Epithelial cell of esophagus (primary cell): ENCODE measurements at regions not wholly inside any gene's neighbourhood (a gene's known extent, or its start where the extent isn't known, plus 50 kb on each side); places are given as distances from the start of the nearest gene placed in this dataset.
"Not testable (repeated sequence)": the region's sequence is repeated elsewhere in the genome, so short reads cannot be mapped to it uniquely, and the experiment has no call there.

Experiments
- DNase-seq: peaks from one replicate; pipeline ENCODE4 v3.0.0; 2010; ENCODE audit warnings: low read depth
- H3K4me3 ChIP-seq: 2 replicates; pipeline ENCODE4 v1.5.1; 2011; ENCODE audit warnings: mild to moderate bottlenecking, low read length, control low read depth
- TF ChIP-seq, protein P1 (sequence below): IDR thresholded peaks from 2 replicates; pipeline ENCODE4 v1.5.1; 2011; ENCODE audit warnings: low read depth, mild to moderate bottlenecking, low read length, control low read depth, inconsistent platforms; ENCODE audit not compliant: insufficient read depth; ENCODE audit errors: missing control alignments

DNA sequence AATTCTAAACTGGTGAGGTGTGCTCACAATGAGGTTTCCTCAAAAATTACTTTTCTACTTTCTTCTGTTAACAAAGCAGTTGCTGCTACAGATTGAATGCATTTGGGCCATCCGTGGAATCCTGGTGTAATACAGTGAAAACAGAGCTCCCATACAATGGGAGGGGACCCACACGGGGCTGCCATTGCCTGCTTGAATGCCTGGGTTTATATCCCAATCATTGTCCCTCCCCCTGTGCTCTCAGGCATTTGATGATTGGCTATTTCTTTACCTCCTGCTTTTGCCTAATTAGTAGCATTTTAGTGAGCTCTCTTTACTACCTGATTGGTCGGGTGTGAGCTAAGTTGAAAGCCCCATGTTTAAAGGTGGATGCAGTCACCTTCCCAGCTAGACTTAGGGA is 52.9 kb upstream of the CSF1 start:
- not testable (repeated sequence) for DNase-seq, H3K4me3 ChIP-seq

GRCh38 chr1:109855986-109856385 is 54.7 kb upstream of the CSF1 start:
- DNase-seq, H3K4me3 ChIP-seq: not testable (repeated sequence)

DNA sequence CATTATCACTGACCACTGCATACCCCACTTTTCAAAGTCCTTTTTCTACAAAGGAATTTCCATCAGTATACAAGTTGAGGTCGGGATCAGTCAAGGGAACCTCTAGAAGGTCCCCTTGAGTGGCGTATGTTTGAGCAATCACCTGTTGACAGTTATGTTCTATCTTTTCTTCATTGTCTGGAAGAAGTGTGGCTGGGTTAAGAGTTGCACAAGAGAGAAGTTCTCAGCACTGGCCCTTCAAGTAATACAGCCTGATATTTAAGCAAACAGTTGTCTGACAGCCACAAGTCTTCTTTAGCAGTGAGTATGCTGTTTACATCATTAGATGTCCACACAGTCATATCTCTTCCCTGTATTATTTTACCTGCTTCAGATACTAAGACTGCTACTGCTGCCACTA is 56.7 kb upstream of the CSF1 start:
- peak; percentile 18 for DNase-seq
- not testable (repeated sequence) for H3K4me3 ChIP-seq

DNA sequence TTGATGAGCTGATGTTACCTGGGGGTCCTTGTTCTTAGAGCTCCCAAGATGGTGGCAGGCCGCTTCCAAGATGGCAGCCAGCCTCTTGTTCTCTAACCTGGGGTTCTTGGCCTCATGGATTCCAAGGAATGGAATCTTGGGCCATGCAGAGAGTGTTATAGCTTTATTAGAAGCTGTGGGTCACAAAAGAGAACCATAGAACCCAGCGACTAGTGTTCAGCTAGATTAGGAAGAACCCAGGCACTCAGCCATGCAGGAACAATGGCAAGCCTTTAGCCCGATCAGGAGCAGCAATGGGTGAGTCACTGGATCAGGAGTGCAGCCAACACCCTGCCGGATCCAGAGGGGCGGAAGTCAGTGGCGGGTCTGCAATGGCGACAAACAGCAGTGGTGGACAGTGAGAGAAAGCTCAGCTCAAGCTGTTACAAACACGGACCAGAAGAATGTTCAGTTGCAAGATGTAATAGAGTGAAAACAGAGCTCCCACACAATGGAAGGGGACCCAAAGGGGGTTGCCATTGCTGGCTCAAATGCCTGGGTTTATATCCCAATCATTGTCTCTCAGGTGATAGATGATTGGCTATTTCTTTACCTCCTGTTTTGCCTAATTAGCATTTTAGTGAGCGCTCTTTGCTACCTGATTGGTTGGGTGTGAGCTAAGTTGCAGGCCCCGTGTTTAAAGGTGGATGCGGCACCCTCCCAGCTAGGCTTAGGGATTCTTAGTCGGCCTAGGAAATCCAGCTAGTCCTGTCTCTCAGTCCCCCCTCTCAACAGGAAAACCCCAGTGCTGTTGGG is 58.2 kb upstream of the CSF1 start:
- DNase-seq: peak; percentile 50
- not testable (repeated sequence) for H3K4me3 ChIP-seq

DNA sequence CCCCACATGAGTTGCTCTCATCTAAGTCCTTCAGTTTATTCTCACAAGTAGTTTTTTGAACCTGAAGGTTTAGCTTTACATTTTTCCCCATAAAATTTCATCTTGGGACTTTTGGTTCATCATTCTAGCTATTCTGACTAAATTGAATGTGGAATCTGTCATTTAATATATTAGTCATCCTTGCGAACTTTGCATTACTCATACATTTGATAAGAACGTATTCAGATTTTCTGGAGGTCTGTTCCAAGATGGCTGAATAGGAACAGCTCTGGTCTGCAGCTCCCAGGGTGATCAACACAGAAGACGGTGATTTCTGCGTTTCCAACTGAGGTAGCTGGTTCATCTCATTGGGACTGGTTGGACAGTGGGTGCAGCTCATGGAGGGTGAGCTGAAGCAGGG is 59.8 kb upstream of the CSF1 start:
- DNase-seq: peak; percentile 21
- no peak overlapping the region for H3K4me3 ChIP-seq
- TF ChIP-seq, protein P1, sequence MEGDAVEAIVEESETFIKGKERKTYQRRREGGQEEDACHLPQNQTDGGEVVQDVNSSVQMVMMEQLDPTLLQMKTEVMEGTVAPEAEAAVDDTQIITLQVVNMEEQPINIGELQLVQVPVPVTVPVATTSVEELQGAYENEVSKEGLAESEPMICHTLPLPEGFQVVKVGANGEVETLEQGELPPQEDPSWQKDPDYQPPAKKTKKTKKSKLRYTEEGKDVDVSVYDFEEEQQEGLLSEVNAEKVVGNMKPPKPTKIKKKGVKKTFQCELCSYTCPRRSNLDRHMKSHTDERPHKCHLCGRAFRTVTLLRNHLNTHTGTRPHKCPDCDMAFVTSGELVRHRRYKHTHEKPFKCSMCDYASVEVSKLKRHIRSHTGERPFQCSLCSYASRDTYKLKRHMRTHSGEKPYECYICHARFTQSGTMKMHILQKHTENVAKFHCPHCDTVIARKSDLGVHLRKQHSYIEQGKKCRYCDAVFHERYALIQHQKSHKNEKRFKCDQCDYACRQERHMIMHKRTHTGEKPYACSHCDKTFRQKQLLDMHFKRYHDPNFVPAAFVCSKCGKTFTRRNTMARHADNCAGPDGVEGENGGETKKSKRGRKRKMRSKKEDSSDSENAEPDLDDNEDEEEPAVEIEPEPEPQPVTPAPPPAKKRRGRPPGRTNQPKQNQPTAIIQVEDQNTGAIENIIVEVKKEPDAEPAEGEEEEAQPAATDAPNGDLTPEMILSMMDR: no peak

- TF ChIP-seq, protein P1: no peak
- H3K4me3 ChIP-seq: no peak overlapping the region
- DNase-seq: peak; percentile 20
Measured at GRCh38 chr1:109850194-109850593, 60.5 kb upstream of the CSF1 start.

GRCh38 chr1:109849655-109850054 is 61.0 kb upstream of the CSF1 start:
- TF ChIP-seq, protein P1: no peak
- no peak overlapping the region for H3K4me3 ChIP-seq
- DNase-seq: no peak

DNA sequence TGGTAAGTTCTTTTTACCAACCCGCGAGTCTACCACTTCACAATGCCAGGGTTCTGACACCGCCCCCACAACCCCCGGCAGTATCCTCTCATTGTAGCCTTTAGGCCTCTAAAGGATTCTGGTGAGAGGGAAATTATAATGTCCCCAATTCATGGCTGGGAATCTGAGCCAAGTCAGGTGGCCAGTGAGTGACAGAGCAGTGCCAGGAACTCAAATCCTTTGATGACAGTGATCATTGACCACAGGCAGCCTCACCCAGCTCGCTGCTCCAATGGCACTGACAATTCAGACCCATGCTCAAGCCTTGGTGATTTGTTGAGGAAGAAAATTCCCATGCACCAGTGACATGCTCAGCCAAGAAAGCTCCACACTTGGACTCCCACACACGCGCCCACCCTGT is 63.4 kb upstream of the CSF1 start:
- TF ChIP-seq, protein P1: no peak
- H3K4me3 ChIP-seq: no peak overlapping the region
- no peak for DNase-seq

DNA sequence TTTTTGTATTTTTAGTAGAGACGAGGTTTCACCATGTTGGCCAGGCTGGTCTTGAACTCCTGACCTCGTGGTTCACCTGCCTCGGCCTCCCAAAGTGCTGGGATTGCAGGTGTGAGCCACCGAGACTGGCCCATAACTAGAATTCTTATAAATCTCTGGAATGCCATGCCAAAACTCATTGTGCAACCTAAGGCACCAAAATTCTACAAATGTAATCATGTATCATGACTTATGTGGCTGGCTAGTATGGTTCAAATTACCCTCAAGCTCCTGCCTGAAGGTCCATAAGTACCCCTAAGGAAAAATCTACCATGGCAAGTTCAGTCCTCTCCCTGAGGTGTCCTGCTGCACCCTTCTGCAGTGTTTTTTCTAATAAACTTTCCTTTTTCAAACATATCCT is 63.8 kb upstream of the CSF1 start:
- TF ChIP-seq, protein P1: no peak
- H3K4me3 ChIP-seq: no peak overlapping the region
- DNase-seq: no peak
